Mesenteric fat pad (tissue), 1 donor: ENCODE measurements at regions not wholly inside any gene's neighbourhood (a gene's known extent, or its start where the extent isn't known, plus 50 kb on each side); places are given as distances from the start of the nearest gene placed in this dataset.
"Not testable (repeated sequence)": the region's sequence is repeated elsewhere in the genome, so short reads cannot be mapped to it uniquely, and the experiment has no call there.

Experiments used
- DNase-seq: peaks from one replicate; pipeline ENCODE4 v3.0.0-alpha.2; 2020; ENCODE audit warnings: low spot score
- donor health status: DM: yes; HTN: yes; CAD: no.

DNA sequence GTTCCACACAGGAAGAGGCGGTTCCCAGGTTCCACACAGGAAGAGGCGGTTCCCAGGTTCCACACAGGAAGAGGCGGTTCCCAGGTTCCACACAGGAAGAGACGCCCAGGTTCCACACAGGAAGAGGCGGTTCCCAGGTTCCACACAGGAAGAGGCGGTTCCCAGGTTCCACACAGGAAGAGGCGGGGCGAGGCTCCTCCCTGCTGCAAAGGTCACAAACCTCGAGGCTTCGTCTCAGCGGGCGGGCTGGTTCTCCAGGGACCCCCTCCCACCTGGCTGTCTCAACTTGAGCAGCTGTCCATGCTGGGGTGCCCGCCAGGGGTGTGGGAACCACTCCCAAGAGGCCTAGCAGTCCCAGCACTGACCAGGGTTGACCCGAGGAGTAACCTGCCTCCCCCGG lies 94.3 kb upstream of the RUFY1 start:
- DNase-seq: not testable (repeated sequence)

DNA sequence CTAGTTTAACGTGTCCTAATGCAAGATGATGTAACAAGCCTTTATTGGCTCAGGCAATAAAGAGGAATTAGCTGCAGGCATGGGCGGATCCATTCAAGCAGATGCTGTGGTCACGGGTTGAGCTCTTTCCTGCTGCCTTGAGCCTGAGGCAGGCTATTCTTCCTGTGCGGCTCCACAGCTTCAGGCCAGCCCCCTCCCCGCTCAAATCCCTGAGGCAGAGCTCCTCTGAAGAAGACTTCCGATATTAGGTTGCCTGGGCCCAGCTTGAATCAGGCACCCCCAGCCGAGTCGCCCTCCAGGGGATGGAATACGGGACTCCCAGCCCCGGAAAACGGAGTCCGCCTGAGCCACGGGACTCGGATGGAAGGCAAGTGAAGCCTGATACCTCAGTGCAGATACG lies 95.0 kb upstream of the RUFY1 start:
- no peak for DNase-seq

DNA sequence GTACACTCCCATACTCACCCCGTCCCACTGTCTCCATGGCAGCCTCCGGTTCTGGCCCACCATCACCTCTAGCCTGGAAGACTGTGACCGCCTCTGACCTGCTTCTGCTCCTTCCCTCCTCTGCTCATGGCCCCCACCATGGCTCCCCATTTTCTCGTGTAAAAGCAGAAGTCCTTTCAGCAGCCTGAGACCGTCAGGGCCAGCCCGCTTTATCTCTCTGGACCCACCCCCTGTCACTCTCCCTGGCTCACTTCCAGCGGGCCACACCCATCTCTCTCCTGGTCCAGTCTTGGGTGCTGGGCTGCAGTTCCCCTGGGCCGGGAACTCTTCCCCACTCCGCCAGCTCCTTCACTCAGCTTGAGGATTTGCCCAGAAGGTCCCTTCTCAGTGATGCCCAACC lies 96.0 kb upstream of the RUFY1 start:
- DNase-seq: no peak

DNA sequence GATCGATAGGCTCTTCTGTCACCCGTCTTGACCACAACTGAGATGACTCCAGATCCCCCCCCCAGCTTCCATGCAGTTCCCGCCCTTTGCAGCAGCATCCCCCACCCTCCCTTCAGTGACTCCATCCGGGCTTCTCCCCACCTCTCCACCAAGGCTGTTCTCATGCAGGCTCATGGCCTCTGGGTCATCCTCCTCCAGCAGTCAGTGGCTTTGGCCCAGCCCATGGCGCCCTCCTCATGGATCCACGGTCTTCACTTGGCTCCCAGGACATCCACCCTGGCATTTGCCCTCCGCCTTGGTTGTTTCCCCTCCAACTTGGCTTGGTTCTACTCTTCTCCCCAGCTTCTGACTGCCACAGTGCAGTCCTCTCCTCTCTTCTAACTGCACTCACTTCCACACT lies 96.7 kb upstream of the RUFY1 start:
- no peak for DNase-seq

DNA sequence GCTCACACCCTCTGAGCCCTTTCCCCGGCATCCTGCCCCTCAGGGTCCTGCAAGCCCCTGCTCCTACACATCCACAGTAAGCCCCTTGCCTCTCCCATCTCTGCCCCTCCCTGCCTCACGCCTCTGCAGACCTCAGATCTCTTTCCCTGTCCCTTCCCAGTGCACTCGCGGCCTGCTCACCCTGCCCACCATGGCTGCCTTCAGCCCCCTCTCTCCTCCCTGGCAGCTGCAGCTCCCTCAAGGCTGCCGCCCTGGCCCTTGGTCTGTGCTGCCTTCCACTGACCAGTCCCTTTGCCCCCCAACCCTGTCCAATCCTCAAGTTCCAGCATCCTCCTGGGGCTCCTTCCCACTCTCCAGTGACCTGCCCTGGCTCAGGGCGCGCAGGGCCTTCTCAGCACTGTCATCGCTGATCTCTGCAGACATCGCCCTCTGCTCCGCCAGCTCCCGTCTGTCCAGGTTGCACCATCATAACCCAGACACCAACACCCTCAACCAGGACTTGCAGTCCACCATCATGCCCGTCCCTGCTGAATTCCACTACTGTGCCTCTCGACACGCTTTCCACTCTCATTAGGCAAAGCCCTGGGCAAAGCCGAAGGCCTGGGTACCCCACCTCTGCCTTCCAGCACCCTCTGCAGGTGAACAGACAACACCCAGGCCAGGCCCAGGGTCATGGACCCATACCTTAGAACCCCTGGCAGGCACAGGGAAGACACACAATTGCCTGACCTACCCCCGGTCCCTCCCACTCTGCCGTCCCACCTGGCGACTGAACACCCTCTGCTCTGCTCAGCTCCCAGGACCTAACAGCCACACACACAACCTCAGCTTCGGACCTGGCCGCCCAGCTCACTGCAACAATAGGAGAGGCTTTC lies 97.8 kb upstream of the RUFY1 start:
- DNase-seq: no peak

DNA sequence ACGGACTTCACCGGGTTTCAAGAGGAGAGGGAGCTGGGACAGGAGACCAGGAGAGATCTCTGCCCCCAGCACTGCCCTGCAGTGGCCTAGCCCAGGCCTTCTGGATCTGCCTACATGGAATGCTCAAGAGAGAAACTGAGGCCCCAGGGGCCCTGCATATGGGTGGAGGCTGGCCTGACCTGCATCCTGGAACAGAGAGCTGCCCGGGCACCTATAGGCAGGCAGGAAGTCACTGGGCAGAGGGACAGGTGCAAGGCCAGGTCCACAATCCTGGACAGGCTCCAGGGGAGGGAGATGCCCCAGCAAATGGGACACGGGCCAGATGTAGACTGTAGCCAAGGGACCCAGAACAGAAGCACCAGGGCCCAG lies 98.5 kb upstream of the RUFY1 start:
- no peak for DNase-seq

DNA sequence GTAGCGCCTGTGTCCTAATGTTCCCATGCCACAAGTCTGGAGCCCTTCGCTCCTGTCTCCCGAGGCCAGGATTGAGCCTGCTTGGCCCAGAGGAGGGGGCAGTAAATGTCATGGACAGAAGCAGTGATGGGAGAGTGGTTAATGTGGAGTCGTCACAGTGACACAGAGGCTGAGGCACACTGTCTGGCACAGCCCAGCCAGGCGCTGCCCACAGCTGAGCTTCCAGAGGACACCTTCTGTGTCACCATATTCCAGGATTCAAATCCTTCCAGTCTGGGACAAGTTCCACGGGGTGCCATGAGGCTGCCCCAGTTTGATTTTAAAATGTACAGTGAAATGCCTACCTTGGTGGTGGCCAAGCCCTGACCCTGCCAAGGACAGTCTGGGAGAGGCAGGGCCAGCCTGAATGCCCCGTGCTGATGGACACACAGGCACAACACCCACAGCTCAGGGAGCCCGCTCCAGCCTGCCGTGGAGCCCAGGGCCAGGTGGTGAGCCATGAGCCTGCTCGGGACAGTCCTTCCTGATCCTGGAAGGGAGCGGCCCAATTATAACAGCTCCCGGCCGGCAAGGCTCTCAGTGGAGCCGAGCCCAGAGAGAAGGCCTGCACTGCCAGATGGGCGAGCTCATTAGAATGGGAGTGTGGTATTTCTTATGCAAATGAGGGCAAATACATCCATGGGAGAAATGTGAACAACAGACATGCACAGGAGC lies 99.1 kb upstream of the RUFY1 start:
- DNase-seq: no peak

DNA sequence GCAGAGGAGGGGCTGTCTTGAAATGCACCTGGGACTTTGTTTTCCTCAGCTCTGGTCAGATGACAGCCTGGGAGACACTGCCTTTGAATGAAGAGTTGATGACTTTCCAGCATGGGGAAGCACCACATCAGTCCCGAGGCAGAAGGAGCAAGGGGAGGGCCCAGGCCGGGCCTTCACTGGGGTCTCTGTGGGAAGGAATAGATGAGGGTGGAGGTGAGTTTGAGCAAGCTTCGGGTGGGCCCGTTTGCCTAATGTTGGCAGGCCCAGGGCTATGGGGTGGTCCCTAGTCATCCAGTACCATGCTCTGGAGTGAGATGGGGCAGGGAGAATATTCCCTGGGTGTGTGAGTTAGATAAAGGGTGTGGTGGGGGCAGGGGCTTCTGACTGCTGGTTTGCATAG lies 100.4 kb upstream of the RUFY1 start:
- not testable (repeated sequence) for DNase-seq

DNA sequence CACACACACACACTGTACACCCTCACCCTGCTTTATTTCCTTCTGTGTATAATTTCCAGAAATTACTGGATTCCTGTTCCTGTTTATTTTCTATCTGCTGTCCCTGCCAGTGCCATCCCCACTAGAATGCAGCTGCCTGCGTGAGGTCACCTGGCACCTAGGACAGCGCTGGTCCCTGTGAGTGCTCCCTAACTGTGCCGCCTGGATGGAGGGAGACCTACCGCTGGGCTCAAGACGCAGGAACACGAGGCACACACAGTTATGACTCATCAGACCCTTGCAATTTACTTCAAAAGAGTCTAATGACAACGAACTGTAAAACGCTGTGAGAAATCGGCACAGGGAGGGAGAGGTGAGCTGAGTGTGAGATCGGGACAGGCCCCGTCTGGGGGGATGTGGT lies 102.1 kb upstream of the RUFY1 start:
- DNase-seq: not testable (repeated sequence)

DNA sequence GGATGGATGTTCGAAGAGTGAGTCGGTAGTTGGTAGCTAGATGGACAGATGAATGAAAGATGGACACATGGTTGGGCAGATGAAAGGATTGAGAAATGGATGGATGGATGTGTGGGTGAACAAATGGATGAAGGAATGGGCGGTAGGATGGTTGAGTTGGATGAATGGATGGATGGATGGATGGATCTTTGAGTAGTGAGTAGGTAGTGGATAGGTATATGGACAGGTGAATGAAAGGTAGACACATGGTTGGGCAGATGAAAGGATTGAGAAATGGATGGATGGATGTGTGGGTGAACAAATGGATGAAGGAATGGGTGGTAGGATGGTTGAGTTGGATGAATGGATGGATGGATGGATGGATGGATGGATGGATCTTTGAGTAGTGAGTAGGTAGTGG lies 97.0 kb upstream of the ADAMTS2 start:
- not testable (repeated sequence) for DNase-seq

DNA sequence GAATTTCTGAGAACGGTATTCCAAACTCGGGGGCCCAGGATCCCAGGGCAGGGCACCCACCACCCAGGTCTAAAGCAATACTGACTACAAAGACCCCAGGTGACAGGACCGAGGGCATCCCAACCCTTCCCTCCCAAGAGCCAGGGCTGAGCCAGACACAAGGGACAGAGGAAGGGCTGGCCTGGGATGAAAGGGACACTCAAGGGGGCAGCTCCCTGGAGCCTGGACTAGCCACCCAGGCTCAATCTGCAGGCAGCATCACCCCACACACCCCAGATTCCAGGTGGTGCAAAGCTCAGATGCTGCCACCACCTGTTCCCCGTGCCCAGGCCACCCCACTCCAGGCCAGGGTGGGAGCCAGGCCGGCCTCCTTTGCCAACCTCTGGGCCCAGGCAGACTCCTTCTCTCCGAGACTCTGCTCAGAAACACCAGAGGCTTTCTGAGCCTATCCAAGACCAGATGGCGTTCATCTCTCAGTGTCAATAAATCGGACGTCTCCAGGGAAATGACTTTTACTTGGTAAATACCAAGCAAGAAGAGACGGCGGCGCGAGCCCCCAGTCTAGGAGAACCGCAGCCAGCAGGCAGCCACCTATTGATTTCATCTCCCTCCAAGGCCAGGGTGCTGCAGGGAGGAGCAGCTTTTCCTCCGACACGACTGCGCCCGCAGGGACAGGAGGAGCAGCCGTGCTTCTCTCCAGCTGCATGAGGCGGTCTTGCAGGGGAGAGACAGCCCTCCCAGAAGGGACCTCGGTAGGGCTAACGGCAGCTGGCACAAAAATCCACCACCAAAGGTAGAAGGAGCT lies 94.1 kb upstream of the ADAMTS2 start:
- no peak for DNase-seq

DNA sequence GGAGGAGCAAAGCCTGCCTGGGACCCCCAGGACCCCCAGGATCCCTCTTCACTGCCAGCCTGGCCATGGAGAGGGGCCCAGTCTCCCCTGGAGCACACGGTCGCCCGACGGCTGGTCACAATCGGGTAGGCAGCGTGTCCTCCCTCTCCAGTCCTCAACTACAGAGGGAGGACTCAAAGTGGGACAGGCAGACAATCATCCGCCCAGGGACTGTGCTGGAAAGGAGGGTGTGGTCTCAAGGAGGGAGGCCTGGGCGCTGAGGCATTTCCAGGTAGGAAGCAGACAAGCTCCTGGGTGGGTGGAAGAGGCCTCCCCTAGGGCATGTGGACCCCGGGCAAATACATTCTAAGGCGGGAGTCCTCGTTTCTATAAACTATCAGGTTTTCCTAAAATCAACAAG lies 93.2 kb upstream of the ADAMTS2 start:
- no peak for DNase-seq

DNA sequence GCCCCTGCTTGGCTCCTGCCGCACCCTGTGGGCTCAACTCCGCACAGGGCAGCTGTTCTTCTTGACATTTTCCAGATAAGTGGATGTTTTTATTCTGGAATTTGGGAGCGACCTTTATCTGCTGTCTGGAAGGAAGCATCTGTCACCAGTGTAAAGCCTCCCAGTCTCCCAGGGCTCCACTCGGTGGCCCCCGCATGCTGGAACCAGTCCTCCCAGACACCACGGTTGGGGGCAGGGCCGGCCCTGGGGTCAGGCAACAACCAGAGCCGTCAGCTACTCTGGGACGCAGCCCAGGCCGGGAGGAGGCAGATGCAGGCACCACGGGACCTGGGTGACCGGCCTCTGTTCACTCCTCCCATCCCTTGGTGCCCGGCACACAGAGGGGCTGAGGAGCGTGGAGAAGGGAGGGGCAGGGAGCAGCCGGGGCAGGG lies 92.8 kb upstream of the ADAMTS2 start:
- DNase-seq: no peak

DNA sequence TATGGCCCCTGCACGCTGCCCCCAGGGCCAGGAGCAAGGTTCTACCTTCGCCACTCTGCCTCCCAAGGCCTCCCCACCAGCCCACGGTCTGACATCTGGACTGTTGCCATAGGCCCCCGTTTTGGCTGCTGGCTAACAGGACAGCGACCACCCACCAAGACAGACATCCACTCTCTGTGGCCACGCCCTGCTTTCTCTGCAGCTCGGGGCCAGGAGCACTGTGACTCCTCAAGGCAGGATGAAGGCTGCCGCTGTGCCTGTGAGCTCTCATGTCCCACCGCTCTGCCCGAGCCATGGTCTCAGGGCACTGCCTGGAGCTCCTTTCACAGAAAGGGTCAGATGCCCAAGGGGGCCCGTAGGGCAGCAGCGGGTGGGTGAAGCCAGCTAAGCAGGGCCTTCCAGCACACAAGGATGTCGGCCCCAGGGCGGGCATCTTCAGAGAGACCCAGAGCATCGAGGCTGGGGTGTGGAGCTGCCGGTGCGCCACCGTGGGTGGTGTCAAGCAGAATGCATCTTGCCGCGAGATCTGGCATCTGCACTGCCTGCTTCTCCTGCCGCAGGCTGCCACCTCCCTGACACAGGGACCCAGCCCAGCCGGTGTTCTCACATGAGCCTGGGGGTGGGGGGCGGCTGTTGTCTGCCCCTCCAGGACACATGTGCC lies 92.2 kb upstream of the ADAMTS2 start:
- DNase-seq: no peak

DNA sequence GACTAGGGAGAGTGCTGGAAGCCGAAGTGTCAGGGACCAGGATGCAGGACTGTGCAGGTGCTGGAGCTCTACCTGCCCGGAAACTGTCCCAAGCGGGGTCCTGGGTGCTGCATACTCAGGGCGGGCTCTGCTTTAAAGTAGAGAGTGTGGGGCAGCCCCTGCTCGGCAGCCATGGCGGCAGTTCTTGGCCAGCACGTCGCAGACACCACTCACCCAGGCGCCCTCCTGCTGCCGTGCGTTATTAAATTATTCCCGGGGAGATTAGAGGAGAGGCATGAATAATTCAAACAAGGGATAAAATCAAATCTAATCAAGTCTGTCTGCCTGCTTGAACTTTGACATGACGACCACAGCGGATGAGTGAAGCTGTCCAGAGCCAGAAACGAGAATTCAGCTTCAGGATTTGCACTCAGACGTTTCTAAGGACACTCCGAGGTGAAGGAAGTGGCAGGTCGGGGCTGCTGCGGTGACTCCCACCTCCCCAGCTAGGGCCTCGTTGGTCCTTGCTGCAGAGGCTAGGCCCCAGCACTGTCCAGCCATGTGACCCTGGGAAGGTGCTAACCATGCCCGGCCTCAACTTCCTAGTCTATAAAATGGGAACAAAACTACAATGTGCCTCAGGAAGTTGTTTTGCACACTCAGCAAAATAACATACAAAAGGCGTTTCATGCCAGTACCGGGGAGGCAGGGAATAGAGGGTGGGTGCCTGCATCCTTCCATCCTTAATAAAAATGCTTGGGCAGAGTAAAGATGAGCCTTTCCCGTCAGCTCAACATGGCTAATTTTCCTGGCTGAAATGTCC lies 91.3 kb upstream of the ADAMTS2 start:
- DNase-seq: no peak

DNA sequence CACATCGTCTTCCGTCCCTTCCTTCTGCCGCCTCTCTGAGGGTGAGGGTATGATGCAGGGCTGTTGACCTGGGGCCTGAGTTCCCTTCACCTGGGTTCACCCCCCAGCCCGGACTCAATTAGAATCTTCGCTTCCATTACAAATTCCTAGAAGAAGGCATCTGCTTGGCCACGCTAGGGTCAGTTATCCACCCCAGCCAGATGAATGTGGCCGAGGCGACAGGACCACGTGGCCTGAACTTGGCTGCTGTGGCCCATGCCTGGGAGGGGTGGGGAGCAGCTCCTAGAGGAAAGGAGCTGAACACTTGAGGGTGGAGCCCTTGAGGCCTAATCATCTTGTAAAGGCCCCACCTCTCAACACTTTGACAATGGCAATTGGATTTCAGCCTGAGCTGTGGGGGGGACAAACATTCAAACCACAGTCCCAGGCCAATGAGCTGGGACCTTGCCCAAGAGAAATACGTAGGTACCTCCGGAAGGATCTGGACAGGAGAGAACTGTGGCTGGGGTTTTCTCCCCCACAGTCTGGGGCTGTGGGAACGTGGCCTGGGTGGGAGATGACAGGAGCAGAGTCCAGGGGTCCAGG lies 90.6 kb upstream of the ADAMTS2 start:
- DNase-seq: no peak

DNA sequence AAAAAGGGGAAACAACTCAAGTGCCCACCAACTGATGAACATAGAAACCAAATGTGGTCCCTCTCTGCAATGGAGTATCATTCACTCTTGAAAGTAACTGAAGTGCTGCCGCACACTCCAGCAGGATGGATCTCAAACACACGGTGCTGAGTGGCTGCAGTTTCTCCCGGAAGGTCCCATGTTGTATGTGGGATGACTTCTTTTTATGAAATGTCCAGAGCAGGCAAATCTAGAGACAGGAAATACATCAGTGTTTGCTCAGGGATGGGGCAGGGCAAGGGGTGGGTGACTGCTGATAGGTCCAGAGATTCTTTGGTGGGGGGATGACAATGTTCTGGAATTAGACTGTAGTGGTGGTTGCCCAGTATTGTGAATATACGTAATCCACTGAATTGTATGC lies 89.9 kb upstream of the ADAMTS2 start:
- no peak for DNase-seq

DNA sequence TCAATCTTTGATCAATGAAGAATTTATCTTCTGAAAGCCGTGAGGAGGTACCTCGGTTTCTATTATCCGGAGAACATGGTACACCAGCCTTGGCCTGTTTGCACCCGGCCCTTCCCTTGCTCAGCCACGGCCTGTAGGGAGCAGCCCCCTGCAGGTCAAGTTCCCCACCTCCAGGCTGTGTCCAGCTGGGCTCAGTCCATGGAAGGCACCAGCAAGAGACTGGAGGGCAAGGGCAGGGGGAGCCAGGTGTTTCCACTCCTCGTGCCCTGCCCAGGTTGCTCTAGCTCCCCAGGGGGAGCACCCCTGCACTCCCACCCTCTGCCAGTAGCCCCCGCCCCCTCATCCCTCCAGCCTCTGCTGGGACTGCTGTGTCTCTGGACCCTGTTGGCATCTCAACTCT lies 87.3 kb upstream of the ADAMTS2 start:
- no peak for DNase-seq

DNA sequence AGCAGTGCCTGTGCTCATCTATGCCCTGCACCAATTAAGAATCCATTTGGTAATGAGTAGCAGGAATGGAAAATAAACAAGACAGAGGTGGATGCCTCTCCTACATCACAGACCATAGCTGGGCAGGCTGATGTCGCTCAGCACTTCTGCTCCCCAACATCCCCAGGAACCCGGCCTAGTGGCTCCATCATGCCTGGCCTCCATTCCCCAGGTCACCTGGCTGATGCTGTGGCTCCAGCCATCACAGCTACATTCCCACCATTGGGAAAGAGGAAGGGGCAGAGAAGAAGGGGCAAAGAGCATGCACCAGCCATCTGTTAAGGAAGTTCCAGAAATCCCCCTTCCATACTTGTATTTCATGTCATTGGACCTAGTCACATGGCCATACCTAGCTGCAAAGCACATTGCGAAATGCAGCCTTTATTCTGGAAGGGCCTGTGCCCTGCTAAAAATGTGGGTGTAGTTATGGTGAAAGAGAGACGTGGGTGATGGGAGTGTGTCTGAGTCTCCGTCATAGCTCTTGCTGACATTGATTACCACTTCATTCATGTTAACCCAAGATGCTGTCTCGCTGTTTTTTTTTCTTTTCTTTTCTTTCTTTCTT lies 86.1 kb upstream of the ADAMTS2 start:
- no peak for DNase-seq
